GM10266 (cell line): ENCODE measurements at regions not wholly inside any gene's neighbourhood (a gene's known extent, or its start where the extent isn't known, plus 50 kb on each side); places are given as distances from the start of the nearest gene placed in this dataset.
"Not testable (repeated sequence)": the region's sequence is repeated elsewhere in the genome, so short reads cannot be mapped to it uniquely, and the experiment has no call there.

Experiments
- DNase-seq: peaks from one replicate; pipeline ENCODE4 v3.0.0; 2012; ENCODE audit errors: extremely low spot score

- not testable (repeated sequence) for DNase-seq
These were observed 276.6 kb downstream of the SPATA31A1 start for GRCh38 chr9:39632071-39632470.

GRCh38 chr9:39649029-39649428 is 293.6 kb downstream of the SPATA31A1 start:
- DNase-seq = not testable (repeated sequence)

- not testable (repeated sequence) for DNase-seq
These were observed 301.6 kb downstream of the SPATA31A1 start for GRCh38 chr9:39656960-39657603.

GRCh38 chr9:39663020-39663419 is 307.6 kb downstream of the SPATA31A1 start:
- not testable (repeated sequence) for DNase-seq

- DNase-seq = not testable (repeated sequence)
These were observed 308.2 kb downstream of the SPATA31A1 start for GRCh38 chr9:39663713-39664112.

GRCh38 chr9:39665020-39665419 is 309.6 kb downstream of the SPATA31A1 start:
- DNase-seq = not testable (repeated sequence)

GRCh38 chr9:39674437-39675210 is 319.2 kb downstream of the SPATA31A1 start:
- not testable (repeated sequence) for DNase-seq

- DNase-seq = not testable (repeated sequence)
These were observed 319.7 kb downstream of the SPATA31A1 start for GRCh38 chr9:39675211-39675553.

- not testable (repeated sequence) for DNase-seq
These were observed 323.2 kb downstream of the SPATA31A1 start for GRCh38 chr9:39678534-39679263.

- DNase-seq = not testable (repeated sequence)
These were observed 325.4 kb downstream of the SPATA31A1 start for GRCh38 chr9:39680694-39681401.

GRCh38 chr9:39728862-39729261 is 373.4 kb downstream of the SPATA31A1 start:
- not testable (repeated sequence) for DNase-seq

GRCh38 chr9:39744898-39745297 is 389.4 kb downstream of the SPATA31A1 start:
- DNase-seq = not testable (repeated sequence)

- not testable (repeated sequence) for DNase-seq
These were observed 420.1 kb downstream of the SPATA31A1 start for GRCh38 chr9:39775570-39775969.

GRCh38 chr9:39791356-39791755 is 435.9 kb downstream of the SPATA31A1 start:
- not testable (repeated sequence) for DNase-seq

GRCh38 chr9:39797935-39798334 is 442.5 kb downstream of the SPATA31A1 start:
- not testable (repeated sequence) for DNase-seq

GRCh38 chr9:39799252-39799651 is 443.8 kb downstream of the SPATA31A1 start:
- not testable (repeated sequence) for DNase-seq

GRCh38 chr9:39802561-39802960 is 447.1 kb downstream of the SPATA31A1 start:
- not testable (repeated sequence) for DNase-seq

GRCh38 chr9:39809401-39810226 is 454.1 kb downstream of the SPATA31A1 start:
- not testable (repeated sequence) for DNase-seq

- not testable (repeated sequence) for DNase-seq
These were observed 454.9 kb downstream of the SPATA31A1 start for GRCh38 chr9:39810401-39810800.

GRCh38 chr9:39811615-39812014 is 456.1 kb downstream of the SPATA31A1 start:
- not testable (repeated sequence) for DNase-seq
